Sigmoid colon (tissue), 4 donors: ENCODE measurements at regions not wholly inside any gene's neighbourhood (a gene's known extent, or its start where the extent isn't known, plus 50 kb on each side); places are given as distances from the start of the nearest gene placed in this dataset.

ENCODE experiments used
- EP300 ChIP-seq, 4 donors: sonication (generic); formaldehyde crosslinking; IDR thresholded peaks; one replicate each; pipeline ENCODE4 v1.6.1; 2017; ENCODE audit warnings: antibody characterized with exemption in 4 of 4
- POLR2A ChIP-seq, 2 donors: fragments of 450-650 bp; IDR thresholded peaks; one replicate each; pipeline ENCODE4 v1.6.1; 2016; ENCODE audit warnings: antibody characterized with exemption in 2 of 2, mild to moderate bottlenecking in 2 of 2, moderate library complexity in 2 of 2
- TF ChIP-seq, protein P1 (sequence below), 4 experiments: fragments of 450-650 bp in 3 of 4; fragments of 200-600 bp in 1 of 4; IDR thresholded peaks; one replicate each; pipeline ENCODE4 v1.5.1; 2016 to 2019; ENCODE audit warnings: antibody characterized with exemption in 4 of 4, mild to moderate bottlenecking in 3 of 4, moderate library complexity in 2 of 4

DNA sequence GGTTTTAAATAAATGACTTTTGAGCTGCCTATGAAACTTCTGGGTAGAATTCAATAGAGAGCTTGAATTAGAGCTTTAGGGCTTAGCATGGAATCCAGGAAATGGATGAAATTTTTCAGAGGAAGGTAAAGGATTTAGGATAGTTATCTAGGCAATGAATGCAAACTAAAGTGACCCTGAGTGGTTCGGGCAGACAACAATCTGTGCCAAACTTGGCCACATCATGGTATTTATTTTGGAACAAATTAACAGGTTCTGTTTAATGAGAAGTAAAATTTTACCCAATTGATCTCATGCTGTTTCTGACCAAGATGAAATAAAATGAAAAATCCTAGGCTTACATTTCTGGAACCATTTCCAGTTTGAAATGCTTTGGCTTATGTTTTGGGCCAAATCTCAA, 934.4 kb downstream of the MAT2B start:
- TF ChIP-seq, protein P1, sequence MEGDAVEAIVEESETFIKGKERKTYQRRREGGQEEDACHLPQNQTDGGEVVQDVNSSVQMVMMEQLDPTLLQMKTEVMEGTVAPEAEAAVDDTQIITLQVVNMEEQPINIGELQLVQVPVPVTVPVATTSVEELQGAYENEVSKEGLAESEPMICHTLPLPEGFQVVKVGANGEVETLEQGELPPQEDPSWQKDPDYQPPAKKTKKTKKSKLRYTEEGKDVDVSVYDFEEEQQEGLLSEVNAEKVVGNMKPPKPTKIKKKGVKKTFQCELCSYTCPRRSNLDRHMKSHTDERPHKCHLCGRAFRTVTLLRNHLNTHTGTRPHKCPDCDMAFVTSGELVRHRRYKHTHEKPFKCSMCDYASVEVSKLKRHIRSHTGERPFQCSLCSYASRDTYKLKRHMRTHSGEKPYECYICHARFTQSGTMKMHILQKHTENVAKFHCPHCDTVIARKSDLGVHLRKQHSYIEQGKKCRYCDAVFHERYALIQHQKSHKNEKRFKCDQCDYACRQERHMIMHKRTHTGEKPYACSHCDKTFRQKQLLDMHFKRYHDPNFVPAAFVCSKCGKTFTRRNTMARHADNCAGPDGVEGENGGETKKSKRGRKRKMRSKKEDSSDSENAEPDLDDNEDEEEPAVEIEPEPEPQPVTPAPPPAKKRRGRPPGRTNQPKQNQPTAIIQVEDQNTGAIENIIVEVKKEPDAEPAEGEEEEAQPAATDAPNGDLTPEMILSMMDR (IDR thresholded peaks at IDR 0.05), result no peak
- no peak for TF ChIP-seq POLR2A (IDR thresholded peaks at IDR 0.05)
- TF ChIP-seq EP300 (IDR thresholded peaks at IDR 0.05), result no peak
